HepG2 (cell line): ENCODE measurements at regions not wholly inside any gene's neighbourhood (a gene's known extent, or its start where the extent isn't known, plus 50 kb on each side); places are given as distances from the start of the nearest gene placed in this dataset.

Experiments
- AGO1 ChIP-seq: fragments of 200-400 bp; formaldehyde crosslinking; IDR thresholded peaks from 2 replicates; pipeline ENCODE4 v1.6.1; 2017; ENCODE audit warnings: mild to moderate bottlenecking, low read depth, low read length, moderate library complexity; ENCODE audit not compliant: poor library complexity, severe bottlenecking
- ATRX ChIP-seq: sonication (generic); formaldehyde crosslinking; IDR thresholded peaks from 2 replicates; pipeline ENCODE4 v1.4.0; 2020; ENCODE audit warnings: missing genetic modification reagents, borderline replicate concordance
- BATF2 ChIP-seq: sonication (generic); formaldehyde crosslinking; IDR thresholded peaks from 2 replicates; pipeline ENCODE4 v1.8.0; 2022; ENCODE audit warnings: mild to moderate bottlenecking, missing genetic modification reagents, moderate library complexity
- CTCF ChIP-seq: sonication (generic); formaldehyde crosslinking; IDR thresholded peaks from 2 replicates; pipeline ENCODE4 v1.5.0; 2020; ENCODE audit warnings: mild to moderate bottlenecking, missing genetic modification reagents, moderate library complexity
- ETS1 ChIP-seq: sonication (generic); formaldehyde crosslinking; IDR thresholded peaks from 2 replicates; pipeline ENCODE4 v1.4.0; 2020; ENCODE audit warnings: missing genetic modification reagents
- FLYWCH1 ChIP-seq: sonication (generic); formaldehyde crosslinking; IDR thresholded peaks from 2 replicates; pipeline ENCODE4 v1.8.1; 2023; ENCODE audit warnings: mild to moderate bottlenecking, missing genetic modification reagents
- KDM4B ChIP-seq: sonication (generic); formaldehyde crosslinking; IDR thresholded peaks from 2 replicates; pipeline ENCODE4 v1.4.0; 2020; ENCODE audit warnings: missing genetic modification reagents
- NBN ChIP-seq: fragments of 450-650 bp; conservative IDR thresholded peaks from 2 replicates; pipeline ENCODE4 v1.6.1; 2017
- NFIB ChIP-seq: sonication (generic); formaldehyde crosslinking; IDR thresholded peaks from 2 replicates; pipeline ENCODE4 v1.9.0; 2021; ENCODE audit warnings: missing genetic modification reagents, mild to moderate bottlenecking, borderline replicate concordance
- NR3C1 ChIP-seq: sonication (generic); formaldehyde crosslinking; IDR thresholded peaks from 2 replicates; pipeline ENCODE4 v1.4.0; 2020; ENCODE audit warnings: missing genetic modification reagents
- RAD21 ChIP-seq: fragments of 450-650 bp; formaldehyde crosslinking; IDR thresholded peaks from 2 replicates; pipeline ENCODE4 v1.5.0; 2020; ENCODE audit warnings: mild to moderate bottlenecking
- REPIN1 ChIP-seq: sonication (generic); formaldehyde crosslinking; IDR thresholded peaks from 2 replicates; pipeline ENCODE4 v1.8.0; 2022; ENCODE audit warnings: missing genetic modification reagents, low read depth, mild to moderate bottlenecking, borderline replicate concordance
- SMC3 ChIP-seq: IDR thresholded peaks from 2 replicates; pipeline ENCODE4 v1.6.1; 2011; ENCODE audit warnings: low read length, improper control_type of control experiment
- STAG1 ChIP-seq: sonication (generic); formaldehyde crosslinking; IDR thresholded peaks from 2 replicates; pipeline ENCODE4 v1.4.0; 2020; ENCODE audit warnings: missing genetic modification reagents
- SUZ12 ChIP-seq: fragments of 150-350 bp; IDR thresholded peaks from 2 replicates; pipeline ENCODE4 v1.6.1; 2014; ENCODE audit warnings: low read depth, low read length
- TBP ChIP-seq: sonication (generic); formaldehyde crosslinking; IDR thresholded peaks from 2 replicates; pipeline ENCODE4 v1.5.0; 2020; ENCODE audit warnings: missing genetic modification reagents
- TRIM22 ChIP-seq: fragments of 450-650 bp; IDR thresholded peaks from 2 replicates; pipeline ENCODE4 v1.6.1; 2017
- XRCC5 ChIP-seq: fragments of 200-400 bp; formaldehyde crosslinking; optimal IDR thresholded peaks from 2 replicates; pipeline ENCODE3; 2017; ENCODE audit warnings: mild to moderate bottlenecking, low read length
- ZBED4 ChIP-seq: sonication (generic); formaldehyde crosslinking; IDR thresholded peaks from 2 replicates; pipeline ENCODE4 v1.4.0; 2020; ENCODE audit warnings: missing genetic modification reagents, borderline replicate concordance
- ZFP82 ChIP-seq: sonication (generic); formaldehyde crosslinking; IDR thresholded peaks from 2 replicates; pipeline ENCODE4 v1.5.1; 2020; ENCODE audit warnings: mild to moderate bottlenecking, missing genetic modification reagents, borderline replicate concordance
- ZNF205 ChIP-seq: IDR thresholded peaks from 2 replicates; pipeline ENCODE4 v1.6.1; 2018; ENCODE audit warnings: missing biosample characterization, missing genetic modification reagents
- ZNF207 ChIP-seq: fragments of 450-650 bp; IDR thresholded peaks from 2 replicates; pipeline ENCODE4 v1.6.1; 2016; ENCODE audit warnings: antibody characterized with exemption, borderline replicate concordance
- ZNF232 ChIP-seq: sonication (generic); formaldehyde crosslinking; IDR thresholded peaks from 2 replicates; pipeline ENCODE4 v1.4.0; 2020; ENCODE audit warnings: missing genetic modification reagents, borderline replicate concordance
- ZNF660 ChIP-seq: sonication (generic); formaldehyde crosslinking; IDR thresholded peaks from 2 replicates; pipeline ENCODE4 v1.5.1; 2020; ENCODE audit warnings: mild to moderate bottlenecking, low read depth, missing genetic modification reagents, borderline replicate concordance

GRCh38 chr10:111360260-111360925, 283.6 kb downstream of the ADRA2A start (continued):
- peak; percentile 77 for TF ChIP-seq RAD21 (CRISPR knock-in tag)
- TF ChIP-seq CTCF (CRISPR knock-in tag) = peak; percentile 78
- TF ChIP-seq ATRX = no peak
- peak; percentile 21 for TF ChIP-seq XRCC5
- no peak for TF ChIP-seq FLYWCH1
- TF ChIP-seq TRIM22 = no peak
- TF ChIP-seq ZNF207 = no peak
- no peak for TF ChIP-seq BATF2 (CRISPR knock-in tag)
- TF ChIP-seq ZNF232 (CRISPR knock-in tag) = no peak
- no peak for TF ChIP-seq NBN
- peak; percentile 80 for TF ChIP-seq SMC3
- TF ChIP-seq ETS1 (CRISPR knock-in tag) = no peak
- no peak for TF ChIP-seq ZNF660
- no peak for TF ChIP-seq TBP
- TF ChIP-seq SUZ12 = no peak
- no peak for TF ChIP-seq NR3C1 (CRISPR knock-in tag)
- no peak for TF ChIP-seq ZNF205 (CRISPR knock-in tag)
- peak; percentile 86 for TF ChIP-seq STAG1 (CRISPR knock-in tag)
- no peak for TF ChIP-seq ZBED4 (CRISPR knock-in tag)
- no peak for TF ChIP-seq KDM4B
- TF ChIP-seq REPIN1 (CRISPR knock-in tag) = no peak
- no peak for TF ChIP-seq NFIB (CRISPR knock-in tag)
- TF ChIP-seq ZFP82 (CRISPR knock-in tag) = no peak
- TF ChIP-seq AGO1 = no peak
